ENCODE measurements at regions not wholly inside any gene's neighbourhood (a gene's known extent, or its start where the extent isn't known, plus 50 kb on each side); places are given as distances from the start of the nearest gene placed in this dataset.

- Histone ChIP-seq H3K4me1 (ENCODE audit: control insufficient read depth in 5 of 5, insufficient read depth in 5 of 5, low read length in 5 of 5) (no peaks in the 10 kb centered on the region), H3K36me3 (ENCODE audit: control insufficient read depth in 4 of 4, insufficient read depth in 4 of 4, low read length in 4 of 4) (no peaks in the 10 kb centered on the region), H3K9me3 (ENCODE audit: control insufficient read depth in 4 of 4, insufficient read depth in 3 of 4, low read length in 3 of 4) (no peaks in the 10 kb centered on the region), H3K27me3 (ENCODE audit: control insufficient read depth in 3 of 3, insufficient read depth in 3 of 3, low read length in 2 of 3) (peaks cover 0 to 4% (median 0%) of the 10 kb centered on the region in 3 donors), H3K4me3 (no peak overlapping the region), H3K27ac (ENCODE audit: low read depth in 1 of 2, low read length in 1 of 2) (peak overlapping the region in 1 of 2 donors; percentile 11), H3K9ac (ENCODE audit: insufficient read depth in 1 of 2, low read length in 2 of 2) (no peak overlapping the region)
- DNase-seq, result peak in 1 of 3 donors; percentile 1
- TF ChIP-seq, protein P1, sequence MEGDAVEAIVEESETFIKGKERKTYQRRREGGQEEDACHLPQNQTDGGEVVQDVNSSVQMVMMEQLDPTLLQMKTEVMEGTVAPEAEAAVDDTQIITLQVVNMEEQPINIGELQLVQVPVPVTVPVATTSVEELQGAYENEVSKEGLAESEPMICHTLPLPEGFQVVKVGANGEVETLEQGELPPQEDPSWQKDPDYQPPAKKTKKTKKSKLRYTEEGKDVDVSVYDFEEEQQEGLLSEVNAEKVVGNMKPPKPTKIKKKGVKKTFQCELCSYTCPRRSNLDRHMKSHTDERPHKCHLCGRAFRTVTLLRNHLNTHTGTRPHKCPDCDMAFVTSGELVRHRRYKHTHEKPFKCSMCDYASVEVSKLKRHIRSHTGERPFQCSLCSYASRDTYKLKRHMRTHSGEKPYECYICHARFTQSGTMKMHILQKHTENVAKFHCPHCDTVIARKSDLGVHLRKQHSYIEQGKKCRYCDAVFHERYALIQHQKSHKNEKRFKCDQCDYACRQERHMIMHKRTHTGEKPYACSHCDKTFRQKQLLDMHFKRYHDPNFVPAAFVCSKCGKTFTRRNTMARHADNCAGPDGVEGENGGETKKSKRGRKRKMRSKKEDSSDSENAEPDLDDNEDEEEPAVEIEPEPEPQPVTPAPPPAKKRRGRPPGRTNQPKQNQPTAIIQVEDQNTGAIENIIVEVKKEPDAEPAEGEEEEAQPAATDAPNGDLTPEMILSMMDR (IDR thresholded peaks at IDR 0.05; ENCODE audit: control extremely low read depth, extremely low read depth), result no peak
- 77 to 79% methylated on average over 9 of the region's 9 CpGs for WGBS, 2 donors
- no peak for ATAC-seq (ENCODE audit: insufficient read depth, low FRiP score)
Observed at GRCh38 chr2:173630425-173631126, 275.9 kb downstream of the CDCA7 start.

DNA sequence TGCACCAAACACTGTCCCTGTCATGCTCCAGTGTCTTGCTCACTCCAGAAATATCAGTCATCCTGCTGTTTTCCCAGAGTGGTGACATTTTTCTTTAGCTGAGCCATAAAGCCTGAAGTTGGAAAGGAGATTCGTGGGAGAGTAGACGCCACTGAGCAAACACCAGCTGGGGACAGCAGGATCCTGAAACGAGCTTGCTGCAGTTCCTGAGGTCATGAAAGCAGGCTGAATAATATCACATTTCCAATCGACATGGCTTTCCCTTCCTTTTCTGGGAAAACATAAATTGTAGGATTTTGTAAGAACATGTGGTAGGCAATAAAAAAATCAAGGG lies 276.4 kb downstream of the CDCA7 start:
- no peak for ATAC-seq (ENCODE audit: insufficient read depth, low FRiP score)
- Histone ChIP-seq H3K9ac (ENCODE audit: insufficient read depth in 1 of 2, low read length in 2 of 2) (no peak overlapping the region), H3K4me3 (no peak overlapping the region), H3K36me3 (ENCODE audit: control insufficient read depth in 4 of 4, insufficient read depth in 4 of 4, low read length in 4 of 4) (no peaks in the 10 kb centered on the region), H3K4me1 (ENCODE audit: control insufficient read depth in 5 of 5, insufficient read depth in 5 of 5, low read length in 5 of 5) (no peaks in the 10 kb centered on the region), H3K9me3 (ENCODE audit: control insufficient read depth in 4 of 4, insufficient read depth in 3 of 4, low read length in 3 of 4) (no peaks in the 10 kb centered on the region), H3K27ac (ENCODE audit: low read depth in 1 of 2, low read length in 1 of 2) (peak overlapping the region in 1 of 2 donors; percentile 11), H3K27me3 (ENCODE audit: control insufficient read depth in 3 of 3, insufficient read depth in 3 of 3, low read length in 2 of 3) (peaks cover 0 to 4% (median 0%) of the 10 kb centered on the region in 3 donors)
- 41 to 63% methylated on average over 4 of the region's 4 CpGs for WGBS, 2 donors
- peak; percentile 32 to 76 (median 70) for DNase-seq
- TF ChIP-seq, protein P1 (IDR thresholded peaks at IDR 0.05; ENCODE audit: control extremely low read depth, extremely low read depth), result no peak

- Histone ChIP-seq H3K9me3 (ENCODE audit: control insufficient read depth in 4 of 4, insufficient read depth in 3 of 4, low read length in 3 of 4) (no peaks in the 10 kb centered on the region), H3K9ac (ENCODE audit: insufficient read depth in 1 of 2, low read length in 2 of 2) (no peak overlapping the region), H3K36me3 (ENCODE audit: control insufficient read depth in 4 of 4, insufficient read depth in 4 of 4, low read length in 4 of 4) (no peaks in the 10 kb centered on the region), H3K27ac (ENCODE audit: low read depth in 1 of 2, low read length in 1 of 2) (no peak overlapping the region), H3K4me1 (ENCODE audit: control insufficient read depth in 5 of 5, insufficient read depth in 5 of 5, low read length in 5 of 5) (peaks cover 0 to 6% (median 0%) of the 10 kb centered on the region in 5 donors), H3K4me3 (no peak overlapping the region), H3K27me3 (ENCODE audit: control insufficient read depth in 3 of 3, insufficient read depth in 3 of 3, low read length in 2 of 3) (peaks cover 0 to 4% (median 0%) of the 10 kb centered on the region in 3 donors)
- TF ChIP-seq, protein P1 (IDR thresholded peaks at IDR 0.05; ENCODE audit: control extremely low read depth, extremely low read depth), result no peak
- 77 to 88% methylated on average over 3 of the region's 3 CpGs for WGBS, 2 donors
- ATAC-seq (ENCODE audit: insufficient read depth, low FRiP score) (peak; percentile 48), DNase-seq (no peak)
Observed at GRCh38 chr2:173644146-173644545, 289.5 kb downstream of the CDCA7 start.

All from lung (tissue), 11 donors.